ENCODE measurements at regions not wholly inside any gene's neighbourhood (a gene's known extent, or its start where the extent isn't known, plus 50 kb on each side); places are given as distances from the start of the nearest gene placed in this dataset.

DNA sequence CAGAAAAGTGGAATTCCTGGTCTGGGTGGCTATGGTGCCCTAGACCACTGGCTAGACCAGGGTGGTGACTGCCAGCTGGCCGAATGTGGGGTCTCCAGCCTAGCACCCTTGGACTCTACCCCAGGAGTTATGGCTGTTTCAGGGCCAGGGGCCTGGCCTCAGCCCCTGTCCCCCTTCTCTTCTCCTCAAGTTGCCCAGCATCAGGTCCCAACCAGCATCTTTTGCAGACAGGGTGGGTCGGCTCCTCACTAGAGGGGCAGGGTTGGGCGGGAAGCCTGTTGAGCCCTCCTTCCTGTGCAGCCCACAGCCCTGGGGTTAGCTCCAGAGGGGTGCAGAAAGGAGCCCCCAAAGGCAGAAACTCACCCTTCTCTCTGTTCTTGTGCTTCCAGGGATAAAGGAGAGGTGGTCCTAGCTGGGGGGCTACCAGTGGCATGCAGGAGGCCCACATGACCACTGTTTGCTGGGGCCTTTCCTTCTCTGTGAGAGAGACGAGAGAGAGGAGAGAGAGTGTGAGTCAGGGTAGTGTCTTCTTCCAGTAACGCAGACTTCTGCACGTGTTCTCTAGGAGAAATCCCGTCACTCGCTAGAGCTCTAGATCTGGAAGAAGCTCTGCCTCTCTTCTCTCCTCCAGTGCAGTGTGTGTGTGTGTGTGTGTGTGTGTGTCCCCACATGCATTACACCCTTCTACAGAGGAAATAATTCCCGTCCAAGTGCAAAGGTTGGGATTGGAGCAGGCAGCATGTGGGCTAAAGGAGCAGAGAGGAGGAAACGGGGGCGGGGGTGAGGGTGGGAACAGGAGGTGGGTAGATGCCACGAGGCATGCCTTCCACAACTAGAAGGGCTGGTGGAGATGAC, 209.4 kb downstream of the SEC14L1 start:
- DNase-seq (peak in 1 of 2 donors; percentile 11), ATAC-seq (ENCODE audit: low FRiP score in 2 of 2) (peak in 1 of 2 donors; percentile 23)
- Histone ChIP-seq H3K27me3 (no peaks in the 10 kb centered on the region), H3K9me3 (no peaks in the 10 kb centered on the region), H3K36me3 (no peaks in the 10 kb centered on the region), H3K4me3 (no peak overlapping the region), H3K27ac (peak overlapping the region in 2 of 4 donors; percentile 70 to 79), H3K4me1 (peaks cover 21 to 30% (median 24%) of the 10 kb centered on the region in 4 donors)
- 42 to 60% methylated on average over 9 to 11 of the region's 12 CpGs for WGBS, 2 donors
- TF ChIP-seq, protein P1, sequence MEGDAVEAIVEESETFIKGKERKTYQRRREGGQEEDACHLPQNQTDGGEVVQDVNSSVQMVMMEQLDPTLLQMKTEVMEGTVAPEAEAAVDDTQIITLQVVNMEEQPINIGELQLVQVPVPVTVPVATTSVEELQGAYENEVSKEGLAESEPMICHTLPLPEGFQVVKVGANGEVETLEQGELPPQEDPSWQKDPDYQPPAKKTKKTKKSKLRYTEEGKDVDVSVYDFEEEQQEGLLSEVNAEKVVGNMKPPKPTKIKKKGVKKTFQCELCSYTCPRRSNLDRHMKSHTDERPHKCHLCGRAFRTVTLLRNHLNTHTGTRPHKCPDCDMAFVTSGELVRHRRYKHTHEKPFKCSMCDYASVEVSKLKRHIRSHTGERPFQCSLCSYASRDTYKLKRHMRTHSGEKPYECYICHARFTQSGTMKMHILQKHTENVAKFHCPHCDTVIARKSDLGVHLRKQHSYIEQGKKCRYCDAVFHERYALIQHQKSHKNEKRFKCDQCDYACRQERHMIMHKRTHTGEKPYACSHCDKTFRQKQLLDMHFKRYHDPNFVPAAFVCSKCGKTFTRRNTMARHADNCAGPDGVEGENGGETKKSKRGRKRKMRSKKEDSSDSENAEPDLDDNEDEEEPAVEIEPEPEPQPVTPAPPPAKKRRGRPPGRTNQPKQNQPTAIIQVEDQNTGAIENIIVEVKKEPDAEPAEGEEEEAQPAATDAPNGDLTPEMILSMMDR (IDR thresholded peaks at IDR 0.05) = no peak
- TF ChIP-seq EP300 (IDR thresholded peaks at IDR 0.05) (no peak), POLR2AphosphoS5 (IDR thresholded peaks at IDR 0.05) (no peak), POLR2A (IDR thresholded peaks at IDR 0.05) (no peak)

DNA sequence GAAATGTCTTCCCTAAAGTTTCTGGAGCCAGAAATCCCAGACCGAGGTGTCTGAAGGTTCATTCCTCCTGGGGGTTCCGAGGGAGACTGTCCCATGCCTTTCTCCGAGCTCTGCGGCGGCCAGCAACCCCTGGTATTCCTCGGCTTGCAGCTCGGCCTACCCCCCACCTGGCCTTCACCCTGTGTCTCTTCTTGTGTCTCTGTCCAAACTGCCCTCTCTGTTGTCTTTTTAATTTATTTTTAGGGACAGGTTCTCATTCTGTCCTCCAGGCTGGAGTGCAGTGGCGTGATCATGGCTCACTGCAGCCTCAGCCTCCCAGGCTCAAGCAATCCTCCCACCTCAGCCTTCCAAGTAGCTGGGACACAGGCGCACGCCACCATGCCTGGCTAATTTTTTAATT, 211.7 kb downstream of the SEC14L1 start:
- ATAC-seq (ENCODE audit: low FRiP score in 2 of 2) = no peak
- Histone ChIP-seq H3K36me3 (no peaks in the 10 kb centered on the region), H3K27ac (no peak overlapping the region), H3K4me1 (peaks cover 21 to 30% (median 24%) of the 10 kb centered on the region in 4 donors), H3K9me3 (no peaks in the 10 kb centered on the region), H3K4me3 (no peak overlapping the region), H3K27me3 (no peaks in the 10 kb centered on the region)
- TF ChIP-seq POLR2AphosphoS5 (IDR thresholded peaks at IDR 0.05) (no peak), POLR2A (IDR thresholded peaks at IDR 0.05) (no peak), EP300 (IDR thresholded peaks at IDR 0.05) (no peak)
- TF ChIP-seq, protein P1 (IDR thresholded peaks at IDR 0.05) = no peak
- peak in 1 of 2 donors; percentile 7 for DNase-seq
- WGBS, 2 donors = 91 to 100% methylated on average over 10 of the region's 10 CpGs

DNA sequence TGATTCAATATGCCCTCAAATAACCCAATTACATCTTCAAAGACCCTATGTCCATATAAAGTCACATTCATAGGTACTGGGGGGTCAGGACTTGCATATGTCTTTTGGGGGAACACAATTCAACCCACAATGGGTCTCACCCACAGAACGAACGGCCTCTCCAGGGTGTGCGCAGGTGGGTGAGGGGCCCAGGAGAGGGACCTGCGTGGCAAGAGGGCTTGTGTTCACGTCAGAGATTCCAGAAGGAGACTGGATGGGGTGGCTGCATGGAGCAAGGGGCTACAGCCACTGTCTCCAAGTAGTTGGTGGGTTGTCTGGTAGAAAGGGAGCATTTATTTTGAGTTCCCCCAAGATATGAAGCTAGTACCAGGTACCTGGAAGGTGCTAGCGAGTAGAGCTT, 212.2 kb downstream of the SEC14L1 start:
- H3K4me3 ChIP-seq = no peak overlapping the region
- no peak overlapping the region for H3K27ac ChIP-seq
- no peaks in the 10 kb centered on the region for H3K9me3 ChIP-seq
- no peak for ATAC-seq (ENCODE audit: low FRiP score in 2 of 2)
- peaks cover 21 to 30% (median 24%) of the 10 kb centered on the region in 4 donors for H3K4me1 ChIP-seq
- 97 to 100% methylated on average over 6 of the region's 6 CpGs for WGBS, 2 donors
- TF ChIP-seq POLR2AphosphoS5 (IDR thresholded peaks at IDR 0.05) = no peak
- no peak for TF ChIP-seq POLR2A (IDR thresholded peaks at IDR 0.05)
- no peak for TF ChIP-seq EP300 (IDR thresholded peaks at IDR 0.05)
- TF ChIP-seq, protein P1 (IDR thresholded peaks at IDR 0.05) = no peak
- no peaks in the 10 kb centered on the region for H3K27me3 ChIP-seq
- peak in 1 of 2 donors; percentile 0 for DNase-seq
- H3K36me3 ChIP-seq = no peaks in the 10 kb centered on the region

DNA sequence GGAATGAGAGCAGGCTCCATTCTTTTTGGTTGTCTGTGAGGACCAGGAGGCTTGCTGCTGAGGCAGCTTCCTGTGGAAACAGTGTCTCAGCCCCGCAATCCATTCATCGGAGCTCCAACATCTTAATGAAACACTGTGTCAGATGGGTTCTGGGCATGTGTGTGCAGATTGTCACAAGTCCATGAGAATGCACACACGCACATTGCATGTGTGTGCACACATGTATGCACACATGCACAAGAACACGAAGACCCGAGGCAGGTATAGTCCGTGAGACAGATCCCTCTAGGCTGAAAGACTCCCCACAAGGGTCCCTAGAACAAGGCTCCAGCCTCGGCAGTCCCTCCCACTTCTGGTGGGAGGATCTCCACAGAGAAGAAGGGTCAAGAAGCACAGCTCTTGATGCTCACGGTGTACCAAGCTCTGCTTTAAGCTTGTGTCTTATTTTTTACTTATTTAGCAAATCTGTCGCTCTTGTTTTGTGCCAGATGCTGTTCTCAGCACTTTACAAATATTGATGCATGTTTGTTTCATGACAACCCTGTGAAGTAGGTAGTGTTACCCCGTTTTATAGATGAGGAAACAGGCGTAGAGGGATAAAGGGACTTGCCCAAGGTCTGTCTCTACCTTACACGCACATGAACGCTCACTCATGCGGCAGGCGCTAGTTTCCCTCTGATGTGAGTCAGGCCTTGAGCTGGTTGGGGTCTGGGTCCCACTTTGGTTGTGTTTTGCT, 213.1 kb downstream of the SEC14L1 start:
- no peak for DNase-seq
- WGBS, 2 donors = 89 to 90% methylated on average over 15 of the region's 15 CpGs

More for the DNA sequence above, 213.1 kb downstream of the SEC14L1 start:
- Histone ChIP-seq H3K27me3 (no peaks in the 10 kb centered on the region), H3K4me3 (no peak overlapping the region), H3K9me3 (no peaks in the 10 kb centered on the region), H3K27ac (peak overlapping the region in 1 of 4 donors; percentile 64), H3K36me3 (no peaks in the 10 kb centered on the region), H3K4me1 (peaks cover 21 to 30% (median 24%) of the 10 kb centered on the region in 4 donors)
- ATAC-seq (ENCODE audit: low FRiP score in 2 of 2) = no peak
- TF ChIP-seq EP300 (IDR thresholded peaks at IDR 0.05) = no peak
- no peak for TF ChIP-seq POLR2A (IDR thresholded peaks at IDR 0.05)
- TF ChIP-seq, protein P1 (IDR thresholded peaks at IDR 0.05) = no peak
- TF ChIP-seq POLR2AphosphoS5 (IDR thresholded peaks at IDR 0.05) = no peak

All from upper lobe of left lung (tissue), 6 donors.